GM12878 (cell line): ENCODE measurements at regions not wholly inside any gene's neighbourhood (a gene's known extent, or its start where the extent isn't known, plus 50 kb on each side); places are given as distances from the start of the nearest gene placed in this dataset.

Experiments used
- ATAC-seq: fragments of 200-7000 bp; cut with Tn5 transposase; 3 replicates; pipeline ENCODE4 v1.9.1; 2020; ENCODE audit warnings: mild to moderate bottlenecking, moderate library complexity
- BruUV-seq: library from RNA; stranded (reverse); fragments of 400-500 nt; replicated peaks from 2 replicates; lab custom pipeline; 2021; lab: Mats Ljungman, UMichigan
- CTCF ChIA-PET: fragments of 300-600 bp; sonication (Branson Sonifier 250); formaldehyde crosslinking; extraction: SDS; loops from one replicate; lab custom pipeline; 2021; ENCODE audit warnings: inconsistent platforms; lab: Yijun Ruan, JAX
- POLR2A ChIA-PET: fragments of 350-600 bp; formaldehyde crosslinking; extraction: SDS; loops from one replicate; lab custom pipeline; 2021; ENCODE audit warnings: inconsistent platforms; lab: Charles Lee
- RAD21 ChIA-PET: fragments of 300-600 bp; sonication (Branson Sonifier 250); formaldehyde crosslinking; loops from one replicate; lab custom pipeline; 2023; ENCODE audit warnings: antibody characterized with exemption; ENCODE audit not compliant: unreplicated experiment; lab: Charles Lee
- SMC1A ChIA-PET: fragments of 300-600 bp; sonication (Branson Sonifier 250); formaldehyde crosslinking; loops from one replicate; lab custom pipeline; 2023; ENCODE audit not compliant: unreplicated experiment, uncharacterized antibody; lab: Charles Lee
- DNase-seq: peaks from one replicate; pipeline ENCODE4 v3.0.0-alpha.2; 2011; ENCODE audit warnings: low read depth, low spot score
- FAIRE-seq: peaks from 3 replicates; lab custom pipeline; 2011; peaks lifted over from hg19 to GRCh38; lab: Jason Lieb, UNC
- H2AFZ ChIP-seq: 2 replicates; pipeline ENCODE4 v1.6.0; 2011; ENCODE audit warnings: low read depth, low read length, control low read depth; ENCODE audit not compliant: control insufficient read depth
- H3K27ac ChIP-seq: 2 replicates; pipeline ENCODE4 v1.5.1; 2011; ENCODE audit warnings: control low read depth; ENCODE audit not compliant: control insufficient read depth, insufficient read depth
- H3K27me3 ChIP-seq, 2 experiments: replicated peaks in 1 of 2; 2 replicates each; pipeline versions ENCODE4 v1.6.0 to v1.6.1; 2011; ENCODE audit warnings: low read length in 1 of 2; ENCODE audit not compliant: control insufficient read depth in 2 of 2, insufficient read depth in 2 of 2
- H3K36me3 ChIP-seq, 2 experiments: 2 replicates each; pipeline ENCODE4 v1.5.1; 2011; ENCODE audit warnings: low read length in 1 of 2; ENCODE audit not compliant: control insufficient read depth in 2 of 2, insufficient read depth in 2 of 2
- H3K4me1 ChIP-seq: 2 replicates; pipeline ENCODE4 v1.6.1; 2011; ENCODE audit warnings: mild to moderate bottlenecking, low read length, moderate library complexity, mixed read lengths; ENCODE audit not compliant: control insufficient read depth, insufficient read depth
- H3K4me2 ChIP-seq: 2 replicates; pipeline ENCODE4 v1.6.0; 2011; ENCODE audit warnings: control low read depth; ENCODE audit not compliant: control insufficient read depth, insufficient read depth
- H3K4me3 ChIP-seq: fragments of 200-600 bp; sonication (generic); 2 replicates; pipeline ENCODE4 v1.5.1; 2016
- H3K79me2 ChIP-seq: 2 replicates; pipeline ENCODE4 v1.6.0; 2011; ENCODE audit warnings: low read length; ENCODE audit not compliant: control insufficient read depth, insufficient read depth
- H3K9ac ChIP-seq: 2 replicates; pipeline ENCODE4 v1.8.0; 2011; ENCODE audit warnings: low read length, control low read depth, mixed read lengths; ENCODE audit not compliant: control insufficient read depth, insufficient read depth
- H3K9me3 ChIP-seq: replicated peaks from 3 replicates; pipeline ENCODE4 v1.5.1; 2011; ENCODE audit warnings: mild to moderate bottlenecking, low read length; ENCODE audit not compliant: control insufficient read depth, insufficient read depth
- H4K20me1 ChIP-seq: 2 replicates; pipeline ENCODE4 v1.6.0; 2011; ENCODE audit not compliant: control insufficient read depth, insufficient read depth
- BCL3 ChIP-seq: IDR thresholded peaks from 2 replicates; pipeline ENCODE4 v1.6.1; 2011; ENCODE audit warnings: borderline replicate concordance, low read depth, mild to moderate bottlenecking, moderate library complexity, low read length; ENCODE audit not compliant: insufficient read depth, poor library complexity, severe bottlenecking
- BHLHE40 ChIP-seq, 2 experiments: fragments of 450-650 bp in 1 of 2; IDR thresholded peaks; 2 replicates each; pipeline ENCODE4 v1.6.1; 2011 to 2017; ENCODE audit warnings: low read depth in 2 of 2, borderline replicate concordance in 1 of 2, improper control_type of control experiment in 1 of 2, low read length in 1 of 2, mild to moderate bottlenecking in 1 of 2
- CBX5 ChIP-seq: sonication (generic); IDR thresholded peaks from 2 replicates; pipeline ENCODE4 v1.6.1; 2016; ENCODE audit warnings: low read depth, moderate library complexity, mild to moderate bottlenecking, inconsistent platforms
- CREM ChIP-seq: IDR thresholded peaks from 2 replicates; pipeline ENCODE4 v1.6.1; 2014; ENCODE audit warnings: antibody characterized with exemption, low read depth
- GATAD2B ChIP-seq: fragments of 450-650 bp; conservative IDR thresholded peaks from 2 replicates; pipeline ENCODE4 v1.6.1; 2017; ENCODE audit warnings: low read depth, mild to moderate bottlenecking, moderate library complexity
- HDAC6 ChIP-seq: fragments of 200-600 bp; sonication (generic); IDR thresholded peaks from one replicate; pipeline ENCODE4 v1.8.0; 2017; ENCODE audit warnings: antibody characterized with exemption; ENCODE audit not compliant: unreplicated experiment
- KAT2A ChIP-seq: conservative IDR thresholded peaks from 2 replicates; pipeline ENCODE4 v1.6.1; 2011; ENCODE audit warnings: low read depth, low read length; ENCODE audit not compliant: control insufficient read depth
- MEF2B ChIP-seq: fragments of 450-650 bp; IDR thresholded peaks from 2 replicates; pipeline ENCODE4 v1.6.1; 2018; ENCODE audit warnings: mild to moderate bottlenecking, moderate library complexity; ENCODE audit not compliant: partially characterized antibody, poor library complexity, severe bottlenecking
- NKRF ChIP-seq: fragments of 450-650 bp; conservative IDR thresholded peaks from 2 replicates; pipeline ENCODE4 v1.6.1; 2017; ENCODE audit warnings: mild to moderate bottlenecking, moderate library complexity
- RAD51 ChIP-seq: fragments of 450-650 bp; IDR thresholded peaks from 2 replicates; pipeline ENCODE4 v1.6.1; 2016; ENCODE audit warnings: moderate library complexity, mild to moderate bottlenecking, inconsistent platforms
- RUNX3 ChIP-seq: IDR thresholded peaks from 2 replicates; pipeline ENCODE4 v1.6.1; 2012; ENCODE audit warnings: low read length, inconsistent platforms
- TCF3 ChIP-seq: IDR thresholded peaks from 2 replicates; pipeline ENCODE4 v1.6.1; 2012; ENCODE audit warnings: low read depth, mild to moderate bottlenecking, low read length, borderline replicate concordance; ENCODE audit not compliant: insufficient read depth
- WRNIP1 ChIP-seq: IDR thresholded peaks from 2 replicates; pipeline ENCODE4 v1.6.1; 2011; ENCODE audit warnings: low read depth, low read length, improper control_type of control experiment, borderline replicate concordance
- ZBTB40 ChIP-seq: fragments of 450-650 bp; IDR thresholded peaks from 2 replicates; pipeline ENCODE4 v1.6.1; 2016; ENCODE audit warnings: mild to moderate bottlenecking, moderate library complexity, borderline replicate concordance
- WGBS: methylation state at CpG from one replicate; pipeline ENCODE4 v1.1.6; 2016; ENCODE audit warnings: low lambda C conversion rate; ENCODE audit not compliant: insufficient replicate concordance, insufficient coverage; ENCODE audit errors: missing lambda C conversion rate; 5-methylcytosine and 5-hydroxymethylcytosine counted together
- in situ Hi-C: fragments of 300-500 bp; cut with MboI; formaldehyde crosslinking; loops from 9 replicates; pipeline ENCODE4 v1.14.3; 2018; ENCODE audit warnings: mixed read lengths
- intact Hi-C: fragments of 100-400 bp; cut with micrococcal nuclease; formaldehyde crosslinking; loops from one replicate; pipeline ENCODE4 v1.14.2; 2022; ENCODE audit not compliant: unreplicated experiment

- Histone ChIP-seq H3K4me2 (no peak overlapping the region), H3K4me1 (no peaks in the 10 kb centered on the region), H3K79me2 (no peaks in the 10 kb centered on the region), H2AFZ (no peak overlapping the region), H3K4me3 (no peak overlapping the region), H3K27me3 (no peaks in the 10 kb centered on the region), H3K9ac (no peak overlapping the region), H3K27ac (no peak overlapping the region), H3K9me3 (no peaks in the 10 kb centered on the region; the same call in 2 of the 3 replicates), H3K36me3 (no peaks in the 10 kb centered on the region), H4K20me1 (no peaks in the 10 kb centered on the region)
- BruUV-seq, result no TSS peak
- ChIA-PET POLR2A (no interaction called here), CTCF (interaction anchor here (1.3 kb wide), 1 partner anchor 11 kb away, joined by 4 read pairs; no protein-coding TSS in a partner anchor), RAD21 (no interaction called here), SMC1A (no interaction called here)
- intact Hi-C loops (no loop called here), in situ Hi-C loops (no loop called here)
- TF ChIP-seq BCL3, result no peak
- no peak for TF ChIP-seq GATAD2B
- TF ChIP-seq RUNX3, result no peak
- no peak for TF ChIP-seq CREM
- TF ChIP-seq BHLHE40 (IDR thresholded peaks at IDR 0.05; ENCODE audit: borderline replicate concordance in 1 of 2, low read depth in 2 of 2, low read length in 1 of 2), result no peak
- no peak for TF ChIP-seq MEF2B
- TF ChIP-seq HDAC6, result no peak
- TF ChIP-seq CBX5, result no peak
- no peak for TF ChIP-seq NKRF
- TF ChIP-seq ZBTB40, result no peak
- no peak for TF ChIP-seq KAT2A
- TF ChIP-seq TCF3, result no peak
- no peak for TF ChIP-seq RAD51
- TF ChIP-seq WRNIP1, result no peak
- no peak for DNase-seq
- ATAC-seq, result no peak
- no peak for FAIRE-seq
- WGBS, result 35% methylated on average over 18 of the region's 18 CpGs
Observed at GRCh38 chr22:49305966-49306631, 521.6 kb downstream of the BRD1 start.
